ENCODE measurements at regions not wholly inside any gene's neighbourhood (a gene's known extent, or its start where the extent isn't known, plus 50 kb on each side); places are given as distances from the start of the nearest gene placed in this dataset.
"Not testable (repeated sequence)": the region's sequence is repeated elsewhere in the genome, so short reads cannot be mapped to it uniquely, and the experiment has no call there.

DNA sequence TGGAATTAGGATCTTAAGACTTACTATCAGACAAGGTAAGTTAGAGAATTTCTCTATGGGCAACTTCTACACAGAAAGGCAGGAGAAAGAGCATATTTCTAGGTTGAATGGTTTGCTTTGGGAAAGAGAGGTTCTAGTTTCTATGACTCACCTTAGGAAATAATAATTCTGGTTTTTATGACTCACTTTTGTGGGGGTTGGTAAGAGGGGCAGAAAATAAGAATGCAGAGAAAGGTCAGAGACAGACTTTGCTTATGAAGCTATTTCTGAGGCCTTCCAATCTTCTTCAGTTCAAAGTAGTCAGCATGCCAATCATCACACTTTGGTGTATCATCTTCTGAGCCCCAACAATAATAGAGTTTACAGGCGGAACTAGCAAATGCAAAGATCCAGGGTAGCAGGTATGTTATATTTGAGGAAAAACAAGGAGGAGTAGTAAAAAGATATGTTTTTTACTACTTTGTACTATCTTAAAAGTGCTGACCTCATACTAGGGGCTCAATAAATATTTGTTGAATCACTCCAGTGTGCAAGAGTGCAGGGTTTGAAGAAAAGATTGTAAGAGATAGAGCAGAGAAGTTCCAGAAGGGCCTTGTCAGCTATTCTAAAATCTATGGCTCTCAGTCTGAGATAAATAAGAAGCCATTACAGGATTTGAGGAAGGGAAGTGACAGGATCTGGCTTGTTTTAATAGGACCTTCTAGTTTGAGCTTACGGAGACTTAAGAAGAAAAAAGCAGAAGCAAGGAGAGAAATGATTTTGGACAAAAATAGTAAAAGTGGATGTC, 56.7 kb upstream of the LRFN5 start:
- no peak for DNase-seq

DNA sequence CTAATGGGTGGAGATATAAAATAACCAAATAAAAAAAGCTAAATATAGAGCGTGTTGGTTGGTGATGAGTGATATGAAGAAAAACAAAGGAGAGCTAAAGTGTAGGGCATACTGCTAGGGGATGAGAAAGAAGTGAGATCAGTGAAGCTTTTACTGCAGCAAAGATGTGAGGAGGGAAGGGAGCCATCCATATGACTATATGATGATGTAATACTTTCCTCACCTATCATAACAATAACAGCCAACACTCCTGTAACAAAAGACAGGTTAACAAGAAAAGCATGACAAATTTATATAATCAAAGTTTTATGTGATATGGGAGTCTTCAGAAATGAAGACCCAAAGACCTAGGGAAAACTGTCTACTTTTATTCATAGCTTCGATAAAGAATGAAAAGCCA, 57.4 kb upstream of the LRFN5 start:
- no peak for DNase-seq

GRCh38 chr14:41548666-41549065, 58.0 kb upstream of the LRFN5 start:
- DNase-seq: no peak

- no peak for DNase-seq
These were observed 65.3 kb upstream of the LRFN5 start for GRCh38 chr14:41541333-41541732.

DNA sequence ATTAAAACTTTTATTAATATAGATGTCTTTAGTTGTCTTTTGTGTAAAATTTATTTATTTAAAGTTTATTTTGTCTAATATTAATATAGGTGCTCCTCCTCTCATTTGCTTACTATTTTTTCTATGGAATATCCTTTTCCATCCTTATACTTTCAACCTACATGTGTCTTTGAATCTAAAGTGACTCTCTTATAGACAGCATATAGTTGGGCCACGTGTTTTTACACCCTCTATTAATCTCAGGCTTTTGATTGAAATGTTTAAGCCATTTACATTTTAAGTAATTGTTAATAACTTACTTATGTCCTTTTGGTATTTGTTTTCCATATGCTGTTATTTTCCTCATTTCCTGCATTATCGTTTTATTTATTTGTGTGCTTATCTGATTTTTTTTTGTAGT, 74.4 kb upstream of the LRFN5 start:
- DNase-seq: no peak

- DNase-seq: no peak
These were observed 84.8 kb upstream of the LRFN5 start for GRCh38 chr14:41521891-41522290.

DNA sequence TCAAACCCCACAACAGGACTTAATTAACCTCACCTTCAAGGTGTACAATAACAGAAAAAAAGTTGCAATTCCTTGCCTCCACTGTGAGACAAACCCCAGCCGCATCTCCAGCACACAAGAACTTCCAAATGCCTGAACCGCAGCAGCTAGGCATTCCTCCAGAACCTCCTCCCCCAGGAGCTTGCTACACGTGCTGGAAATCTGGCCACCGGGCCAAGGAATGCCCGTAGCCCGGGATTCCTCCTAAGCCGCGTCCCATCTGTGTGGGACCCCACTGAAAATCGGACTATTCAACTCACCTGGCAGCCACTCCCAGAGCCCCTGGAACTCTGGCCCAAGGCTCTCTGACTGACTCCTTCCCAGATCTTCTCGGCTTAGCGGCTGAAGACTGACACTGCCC, 88.6 kb upstream of the LRFN5 start:
- DNase-seq: not testable (repeated sequence)

GRCh38 chr14:41506552-41506951, 100.1 kb upstream of the LRFN5 start:
- no peak for DNase-seq

DNA sequence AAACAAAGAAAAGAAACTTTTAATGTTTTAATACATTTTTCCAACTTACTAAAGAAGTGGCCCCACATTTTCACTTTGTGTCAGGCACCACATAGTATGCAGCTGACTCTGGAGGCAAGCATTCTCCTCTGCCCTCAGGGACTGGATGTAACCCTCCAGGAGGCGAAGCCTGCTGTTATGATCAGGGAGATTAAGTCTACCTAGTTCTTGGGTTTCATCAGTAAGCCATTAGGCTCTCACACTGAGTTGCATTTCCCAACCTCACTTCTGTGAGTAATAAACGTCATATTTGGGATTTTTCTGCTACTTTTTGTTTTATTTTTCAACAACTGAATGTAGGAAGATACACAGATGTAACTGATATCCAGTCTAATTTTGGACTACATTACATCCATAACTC, 101.2 kb upstream of the LRFN5 start:
- no peak for DNase-seq

DNA sequence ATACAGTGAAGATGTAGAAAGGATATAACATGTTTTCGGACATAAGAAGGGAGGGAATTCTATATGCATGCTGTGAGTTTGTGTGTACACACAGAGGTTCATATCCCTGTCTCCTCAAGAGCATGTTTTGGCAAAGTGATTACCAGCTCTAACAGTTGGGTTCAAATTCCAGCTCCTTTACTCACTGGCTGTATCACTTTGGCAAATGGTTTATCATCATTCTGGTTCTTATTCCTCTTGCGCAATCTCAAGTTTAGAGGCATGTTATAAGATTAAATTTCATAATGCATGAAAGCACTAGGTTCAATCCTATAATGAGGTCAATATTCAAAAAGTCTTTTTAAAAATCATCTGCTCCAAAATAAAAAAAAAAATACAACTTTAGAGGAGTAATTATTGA, 107.7 kb upstream of the LRFN5 start:
- DNase-seq: no peak

DNA sequence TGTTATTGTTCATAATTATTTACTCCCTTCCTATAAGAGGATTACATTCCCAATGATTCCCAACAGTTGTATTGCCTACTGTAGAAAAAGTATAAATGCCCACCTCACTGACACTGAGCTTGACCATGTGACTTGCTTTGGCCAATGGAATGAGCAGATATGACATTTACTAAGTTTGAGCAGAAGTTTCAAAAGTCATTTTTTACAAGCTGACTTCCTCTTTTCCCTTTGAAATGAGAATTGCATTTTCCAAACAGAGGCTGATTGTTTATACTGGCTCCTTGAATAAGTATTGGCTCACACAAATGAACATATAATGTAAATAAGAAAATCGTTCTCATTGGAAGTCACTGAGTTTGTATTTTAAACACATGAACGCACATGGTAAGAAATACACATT, 116.4 kb upstream of the LRFN5 start:
- DNase-seq: no peak

- no peak for DNase-seq
These were observed 117.2 kb upstream of the LRFN5 start for GRCh38 chr14:41489315-41489972.

- no peak for DNase-seq
These were observed 118.3 kb upstream of the LRFN5 start for GRCh38 chr14:41488401-41488800.

GRCh38 chr14:41482861-41483260, 123.8 kb upstream of the LRFN5 start:
- DNase-seq: no peak

DNA sequence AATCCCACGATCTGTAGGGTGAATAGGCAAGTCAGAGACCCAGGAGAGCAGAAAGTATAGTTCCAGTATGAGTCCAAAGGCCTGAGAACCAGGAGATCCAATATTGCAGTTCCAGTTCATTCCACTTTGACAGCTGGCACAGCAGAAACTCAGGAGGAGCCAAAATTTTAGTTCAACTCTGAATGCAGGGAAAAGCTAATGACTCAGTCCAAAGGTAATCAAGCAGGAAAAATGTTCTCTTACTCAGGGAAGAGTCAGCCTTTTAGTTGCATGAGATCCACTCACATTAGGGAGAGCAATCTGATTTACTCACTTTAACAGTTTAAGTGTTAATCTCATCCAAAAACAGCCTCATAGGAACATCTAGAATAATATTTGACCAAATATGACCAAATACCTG, 130.2 kb upstream of the LRFN5 start:
- DNase-seq: no peak

- DNase-seq: no peak
These were observed 145.3 kb upstream of the LRFN5 start for GRCh38 chr14:41461380-41461779.

- no peak for DNase-seq
These were observed 149.3 kb upstream of the LRFN5 start for GRCh38 chr14:41457393-41457792.

DNA sequence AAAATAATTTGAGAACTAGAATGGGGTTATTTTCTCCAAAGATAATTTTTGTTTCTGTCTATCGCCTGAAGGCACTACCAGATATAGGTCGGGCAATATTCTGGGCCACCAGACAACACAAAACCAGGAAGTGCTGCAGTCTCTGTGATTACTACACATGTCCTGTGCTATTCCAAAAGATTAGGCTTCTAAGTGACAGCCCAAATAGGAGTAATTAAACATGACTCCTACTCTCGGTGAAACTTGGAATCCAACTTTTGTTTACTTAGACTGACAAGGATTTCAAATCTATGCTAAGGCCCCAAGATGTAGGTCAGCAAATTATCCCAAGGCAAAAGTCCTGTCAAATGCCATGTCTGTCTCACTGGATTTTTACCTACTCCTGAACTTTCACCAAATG, 157.6 kb upstream of the LRFN5 start:
- no peak for DNase-seq

DNA sequence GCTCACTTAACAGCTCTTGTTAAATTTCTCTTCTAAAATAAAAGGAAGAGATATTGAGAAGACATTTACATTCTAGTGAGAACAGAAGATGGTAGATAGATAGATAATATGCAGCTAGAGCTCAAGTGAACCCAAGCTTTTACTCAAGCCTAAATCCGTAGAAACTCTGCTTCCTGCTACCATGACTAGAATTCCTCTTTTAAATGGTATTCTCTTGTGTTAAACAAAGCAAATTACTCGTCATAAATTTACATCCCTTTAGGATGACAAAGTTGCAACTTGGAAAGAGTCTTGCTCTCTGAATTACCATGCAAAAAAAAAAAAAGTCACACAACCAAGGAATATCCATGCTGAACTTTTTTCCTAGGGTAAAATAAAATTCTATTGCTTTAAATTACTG, 160.7 kb upstream of the LRFN5 start:
- no peak for DNase-seq

GRCh38 chr14:41423503-41423902, 183.2 kb upstream of the LRFN5 start:
- DNase-seq: no peak

DNA sequence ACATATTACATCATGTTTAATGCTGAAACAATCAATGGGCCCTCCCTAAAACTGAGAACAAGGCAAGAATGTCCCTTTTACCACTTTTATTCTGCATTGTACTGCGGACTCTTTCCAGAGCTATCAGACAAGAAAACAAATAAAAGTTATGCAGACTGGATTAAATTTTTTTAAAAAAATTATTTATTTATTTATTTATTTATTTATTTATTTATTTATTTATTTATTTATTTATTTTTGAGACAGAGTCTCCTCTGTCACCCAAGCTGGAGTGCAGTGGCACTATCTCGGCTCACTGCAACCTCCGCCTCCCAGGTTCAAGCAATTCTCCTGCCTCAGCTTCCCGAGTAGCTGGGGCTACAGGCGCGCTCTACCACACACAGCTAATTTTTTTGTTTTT, 185.4 kb upstream of the LRFN5 start:
- not testable (repeated sequence) for DNase-seq

GRCh38 chr14:41419709-41420108, 187.0 kb upstream of the LRFN5 start:
- no peak for DNase-seq

DNA sequence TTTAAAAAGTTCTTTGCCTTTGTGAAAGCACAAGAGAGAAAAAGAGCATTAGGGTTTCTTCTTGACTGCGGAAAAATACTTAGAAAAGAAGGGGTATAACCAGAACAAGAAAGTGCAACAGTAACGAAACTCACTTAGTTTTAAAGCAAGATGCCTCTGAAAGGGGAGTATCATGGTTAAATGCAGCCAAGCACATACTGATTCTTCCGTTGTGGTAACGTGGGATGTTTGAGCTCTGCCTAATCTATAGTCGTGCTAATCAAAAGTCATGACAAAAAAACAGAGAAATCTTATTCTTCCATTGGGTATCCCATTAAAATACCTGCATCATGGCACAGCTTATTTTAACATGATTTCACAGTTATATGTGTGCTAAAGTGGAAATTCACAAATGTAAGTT, 187.8 kb upstream of the LRFN5 start:
- no peak for DNase-seq

DNA sequence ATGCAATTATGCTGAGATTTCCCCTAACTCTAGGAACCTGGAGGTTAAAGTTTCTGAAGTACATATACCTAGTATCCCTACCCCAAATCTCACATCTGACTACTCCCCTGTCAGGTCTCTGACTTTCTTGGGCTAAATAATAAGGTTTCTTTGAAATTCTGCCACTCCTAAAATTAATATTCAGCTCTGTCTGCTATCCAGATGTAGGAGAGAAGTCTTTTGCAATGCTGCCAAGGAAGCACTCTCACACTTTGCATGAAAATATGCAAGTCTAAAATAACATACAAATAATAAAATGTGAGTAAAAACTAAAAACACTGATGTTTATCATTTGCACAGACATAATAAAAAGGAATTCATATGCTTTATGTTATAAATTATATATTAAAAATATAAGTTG, 196.9 kb upstream of the LRFN5 start:
- DNase-seq: no peak

DNA sequence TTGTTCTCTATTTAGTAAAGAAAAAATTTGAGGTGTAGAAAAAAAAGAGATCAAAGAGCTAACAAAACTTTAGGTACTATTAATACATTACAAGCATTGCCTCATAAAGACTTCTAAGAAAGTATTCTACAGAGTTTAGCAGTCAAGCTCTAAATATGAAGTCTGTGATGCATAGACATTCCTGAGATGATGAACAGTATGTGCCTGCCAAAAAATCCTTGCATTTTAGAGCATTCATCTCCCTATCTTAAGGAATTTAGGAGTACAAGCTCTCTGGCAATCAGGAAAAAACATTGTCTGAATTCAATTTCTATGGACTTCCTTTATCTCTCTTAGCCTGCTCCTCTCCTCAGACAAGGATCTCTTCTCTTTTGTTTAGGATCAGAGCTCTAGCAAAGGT, 202.6 kb upstream of the LRFN5 start:
- DNase-seq: no peak
